Breast epithelium (tissue), 4 donors: ENCODE measurements at regions not wholly inside any gene's neighbourhood (a gene's known extent, or its start where the extent isn't known, plus 50 kb on each side); places are given as distances from the start of the nearest gene placed in this dataset.

Experiments used
- DNase-seq, 2 donors: peaks; one replicate each; pipeline ENCODE4 v3.0.0-alpha.2; 2019; ENCODE audit warnings: low spot score in 2 of 2
- H3K27ac ChIP-seq, 2 donors: fragments of 200-600 bp; sonication (generic) in 1 of 2; one replicate each; pipeline ENCODE4 v1.5.1; 2016 to 2019; ENCODE audit warnings: mild to moderate bottlenecking in 1 of 2
- H3K27me3 ChIP-seq, 2 donors: fragments of 200-600 bp; sonication (generic) in 1 of 2; one replicate each; pipeline versions ENCODE4 v1.5.1 to v1.6.0; 2017 to 2019; ENCODE audit warnings: control low read depth in 1 of 2, mild to moderate bottlenecking in 1 of 2
- H3K36me3 ChIP-seq: fragments of 200-600 bp; one replicate; pipeline ENCODE4 v1.5.1; 2019
- H3K4me1 ChIP-seq, 2 donors: fragments of 200-600 bp; sonication (generic); one replicate each; pipeline ENCODE4 v1.5.1; 2016 to 2019; ENCODE audit warnings: control low read depth in 1 of 2
- H3K4me3 ChIP-seq, 3 donors: fragments of 200-600 bp; sonication (generic); 1 replicate in 2 of 3; 2 replicates in 1 of 3; pipeline ENCODE4 v1.5.1; 2016 to 2019; ENCODE audit warnings: mild to moderate bottlenecking in 3 of 3, moderate library complexity in 2 of 3
- H3K9me3 ChIP-seq, 2 donors: fragments of 200-600 bp; sonication (generic) in 1 of 2; one replicate each; pipeline ENCODE4 v1.5.1; 2016 to 2019; ENCODE audit warnings: control low read depth in 1 of 2
- CTCF ChIP-seq, 3 donors: fragments of 450-650 bp; IDR thresholded peaks; one replicate each; pipeline ENCODE4 v1.5.1; 2016 to 2017; ENCODE audit warnings: antibody characterized with exemption in 3 of 3, mild to moderate bottlenecking in 3 of 3, moderate library complexity in 3 of 3
- POLR2A ChIP-seq: fragments of 450-650 bp; IDR thresholded peaks from one replicate; pipeline ENCODE4 v1.6.1; 2016; ENCODE audit warnings: antibody characterized with exemption, mild to moderate bottlenecking, moderate library complexity
- POLR2AphosphoS5 ChIP-seq, 3 donors: sonication (generic); formaldehyde crosslinking; IDR thresholded peaks; one replicate each; pipeline ENCODE4 v1.6.1; 2017; ENCODE audit warnings: antibody characterized with exemption in 3 of 3
- intact Hi-C: fragments of 100-400 bp; cut with DNase I; formaldehyde crosslinking; loops from one replicate; pipeline ENCODE4 v1.15.1; 2023; ENCODE audit warnings: low total_unique reads

- no peak overlapping the region for H3K27ac ChIP-seq
- no peak overlapping the region for H3K4me3 ChIP-seq
- H3K9me3 ChIP-seq = no peaks in the 10 kb centered on the region
- DNase-seq = no peak
- no peaks in the 10 kb centered on the region for H3K27me3 ChIP-seq
- peaks cover 0 to 4% of the 10 kb centered on the region in 2 donors for H3K4me1 ChIP-seq
- no peak for TF ChIP-seq POLR2AphosphoS5 (IDR thresholded peaks at IDR 0.05)
- TF ChIP-seq CTCF (IDR thresholded peaks at IDR 0.05) = no peak
- no peak for TF ChIP-seq POLR2A
- intact Hi-C loops = no loop called here
- H3K36me3 ChIP-seq = no peaks in the 10 kb centered on the region
Measured at GRCh38 chr15:62428259-62428658, 263.2 kb upstream of the C2CD4B start.

GRCh38 chr15:62428851-62429598 lies 263.9 kb upstream of the C2CD4B start:
- intact Hi-C loops = no loop called here
- Histone ChIP-seq H3K4me1 (peaks cover 0 to 4% of the 10 kb centered on the region in 2 donors), H3K27ac (no peak overlapping the region), H3K4me3 (no peak overlapping the region), H3K9me3 (no peaks in the 10 kb centered on the region), H3K27me3 (no peaks in the 10 kb centered on the region), H3K36me3 (no peaks in the 10 kb centered on the region)
- no peak for TF ChIP-seq CTCF (IDR thresholded peaks at IDR 0.05)
- no peak for DNase-seq

GRCh38 chr15:62430056-62430455 lies 265.0 kb upstream of the C2CD4B start:
- Histone ChIP-seq H3K4me3 (no peak overlapping the region), H3K27ac (no peak overlapping the region), H3K36me3 (no peaks in the 10 kb centered on the region), H3K4me1 (peaks cover 0 to 4% of the 10 kb centered on the region in 2 donors), H3K27me3 (no peaks in the 10 kb centered on the region), H3K9me3 (no peaks in the 10 kb centered on the region)
- DNase-seq = no peak
- intact Hi-C loops = no loop called here
- no peak for TF ChIP-seq POLR2A
- no peak for TF ChIP-seq CTCF (IDR thresholded peaks at IDR 0.05)
- TF ChIP-seq POLR2AphosphoS5 (IDR thresholded peaks at IDR 0.05) = no peak

GRCh38 chr15:62430552-62430951 lies 265.5 kb upstream of the C2CD4B start:
- H3K4me3 ChIP-seq = no peak overlapping the region
- no peak for DNase-seq
- TF ChIP-seq CTCF (IDR thresholded peaks at IDR 0.05) (no peak), POLR2AphosphoS5 (IDR thresholded peaks at IDR 0.05) (no peak), POLR2A (no peak)
- H3K36me3 ChIP-seq = no peaks in the 10 kb centered on the region
- H3K27ac ChIP-seq = no peak overlapping the region
- no peaks in the 10 kb centered on the region for H3K27me3 ChIP-seq
- no peaks in the 10 kb centered on the region for H3K9me3 ChIP-seq
- H3K4me1 ChIP-seq = peaks cover 0 to 4% of the 10 kb centered on the region in 2 donors
- intact Hi-C loops = no loop called here

GRCh38 chr15:62431008-62431797 lies 266.1 kb upstream of the C2CD4B start:
- no peak for TF ChIP-seq POLR2AphosphoS5 (IDR thresholded peaks at IDR 0.05)
- TF ChIP-seq CTCF (IDR thresholded peaks at IDR 0.05) = no peak
- no peak for TF ChIP-seq POLR2A
- intact Hi-C loops = no loop called here
- Histone ChIP-seq H3K27me3 (no peaks in the 10 kb centered on the region), H3K9me3 (no peaks in the 10 kb centered on the region), H3K36me3 (no peaks in the 10 kb centered on the region), H3K27ac (no peak overlapping the region), H3K4me1 (peaks cover 0 to 4% of the 10 kb centered on the region in 2 donors), H3K4me3 (no peak overlapping the region)
- no peak for DNase-seq
